Activated CD4-positive, CD25-positive, alpha-beta regulatory T cell treated with anti-CD3 and anti-CD28 coated beads, Interleukin-2, amount 50 U/mL, for 72 hours (primary cell): ENCODE measurements at regions not wholly inside any gene's neighbourhood (a gene's known extent, or its start where the extent isn't known, plus 50 kb on each side); places are given as distances from the start of the nearest gene placed in this dataset.

Experiments
- DNase-seq: peaks from one replicate; pipeline ENCODE4 v3.0.0; 2021

DNA sequence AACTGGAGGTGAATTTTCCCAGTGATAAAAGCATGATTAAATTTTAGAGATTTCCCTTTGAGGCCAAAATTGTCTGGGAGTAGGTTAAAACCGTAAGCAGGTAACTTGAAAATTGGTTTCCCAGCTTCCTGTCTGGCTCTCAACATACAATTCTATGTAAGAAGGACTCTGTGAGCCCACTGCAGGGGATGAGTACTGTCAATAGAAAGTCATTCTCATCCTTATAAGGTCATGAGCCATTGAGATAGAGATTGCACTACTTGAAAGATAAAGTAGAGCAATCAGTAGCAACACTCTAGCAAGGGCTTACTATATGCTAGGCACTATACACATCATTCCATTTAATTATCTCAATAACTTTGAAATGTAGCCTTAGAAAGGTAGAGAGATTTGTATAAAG lies 225.6 kb upstream of the HMGA2 start:
- DNase-seq: no peak

DNA sequence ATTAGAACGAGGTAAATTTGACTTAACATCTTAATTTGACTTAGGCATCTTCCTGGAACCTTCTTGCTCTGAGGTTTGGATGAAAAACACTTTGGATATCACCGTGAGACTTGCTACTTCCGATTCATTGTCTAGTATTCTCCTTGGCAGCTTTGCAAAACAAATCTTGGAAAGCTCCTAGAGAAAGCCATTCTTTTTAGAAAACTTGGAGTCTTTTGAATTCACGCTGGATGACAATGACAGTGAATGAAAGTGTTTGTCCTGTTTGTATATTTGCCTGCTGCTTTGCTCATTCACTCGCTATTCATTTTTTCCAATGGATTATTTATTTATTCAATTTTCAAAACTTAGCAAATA lies 222.1 kb upstream of the HMGA2 start:
- DNase-seq: no peak

- DNase-seq: no peak
Measured at GRCh38 chr12:65602610-65603295, 221.5 kb upstream of the HMGA2 start.

GRCh38 chr12:65603438-65604351 lies 220.6 kb upstream of the HMGA2 start:
- no peak for DNase-seq

DNA sequence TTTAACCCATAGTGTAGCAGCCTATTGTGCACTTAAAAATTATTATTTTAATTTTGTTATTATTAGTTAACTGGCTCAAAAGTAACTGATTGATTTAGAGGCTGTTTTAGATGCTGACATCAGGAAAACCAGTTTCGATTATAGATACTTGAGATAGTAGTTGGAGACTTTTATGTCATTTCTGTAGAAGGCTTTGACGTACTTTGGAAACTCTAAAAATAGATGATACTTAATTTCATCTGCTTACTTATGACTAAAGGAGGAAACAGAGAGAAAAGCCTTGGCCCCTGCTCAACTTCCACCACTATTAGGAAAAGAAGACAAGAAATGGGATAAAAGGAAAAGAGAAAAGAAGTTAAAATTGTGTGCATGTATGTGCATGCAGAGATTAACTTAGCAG lies 219.3 kb upstream of the HMGA2 start:
- no peak for DNase-seq

DNA sequence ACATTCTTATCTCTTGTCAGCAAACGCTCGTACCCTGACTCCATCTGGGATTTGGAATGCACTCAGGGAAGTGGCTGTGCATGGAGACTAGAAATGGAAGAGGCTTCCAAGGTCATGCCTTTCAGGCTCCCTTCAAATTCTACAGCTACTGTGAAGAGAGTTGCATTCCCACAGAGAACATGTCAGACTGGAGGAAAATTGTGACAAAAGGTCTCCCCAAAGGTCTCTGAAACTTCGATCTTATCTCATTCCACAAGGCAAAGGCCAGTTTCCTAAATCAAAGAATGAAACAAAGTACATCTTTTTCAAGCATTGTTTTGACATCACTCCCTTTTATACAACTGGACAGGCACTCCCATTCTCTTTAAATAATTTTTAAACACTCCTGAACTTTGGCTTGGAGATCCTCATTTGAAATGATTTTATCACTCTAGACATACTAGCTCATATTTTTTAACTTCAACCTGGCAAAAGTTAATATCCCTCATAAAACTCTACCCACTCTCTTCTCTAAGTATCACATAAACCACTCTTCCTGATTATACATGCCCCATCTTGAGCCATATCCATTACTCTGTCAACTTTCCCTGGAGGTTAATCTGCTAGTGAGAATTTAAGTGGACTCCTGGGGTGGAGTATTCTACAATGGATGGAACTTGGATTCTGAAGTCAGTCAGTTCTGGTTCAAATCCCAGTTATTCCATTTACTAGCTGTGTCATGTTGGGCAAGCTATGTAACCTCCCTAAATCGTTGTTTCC lies 218.1 kb upstream of the HMGA2 start:
- no peak for DNase-seq

GRCh38 chr12:65607401-65607841 lies 216.9 kb upstream of the HMGA2 start:
- no peak for DNase-seq

DNA sequence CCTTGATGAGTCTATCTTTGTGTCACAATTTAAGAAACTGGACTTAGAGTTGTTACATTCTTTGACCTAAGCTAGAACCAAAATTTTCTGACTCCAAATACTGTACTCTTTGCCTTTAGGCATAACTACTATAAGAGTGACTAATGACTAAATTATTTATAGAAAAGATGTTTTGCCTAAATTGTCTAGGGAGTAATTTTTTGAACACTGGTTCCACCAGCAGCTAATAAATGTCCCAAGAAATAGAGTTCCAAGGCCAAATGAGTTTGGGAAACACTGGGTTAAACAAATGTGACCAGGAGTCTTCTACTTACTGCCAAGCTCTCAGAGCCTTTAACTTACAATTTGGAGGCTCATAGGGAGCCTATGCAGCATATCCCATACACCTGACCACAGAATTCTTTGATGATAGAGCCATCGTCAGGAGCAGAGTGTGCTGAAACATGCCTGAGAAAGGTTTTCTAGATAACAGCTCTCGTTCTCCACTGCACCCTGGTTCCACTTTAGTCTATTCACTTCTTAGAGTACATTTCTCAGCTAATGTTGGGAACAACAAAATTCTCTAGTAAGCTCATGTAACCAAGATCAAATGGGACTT lies 215.9 kb upstream of the HMGA2 start:
- no peak for DNase-seq

GRCh38 chr12:65609359-65609771 lies 214.9 kb upstream of the HMGA2 start:
- DNase-seq: no peak

GRCh38 chr12:65611396-65611795 lies 212.9 kb upstream of the HMGA2 start:
- DNase-seq: no peak

DNA sequence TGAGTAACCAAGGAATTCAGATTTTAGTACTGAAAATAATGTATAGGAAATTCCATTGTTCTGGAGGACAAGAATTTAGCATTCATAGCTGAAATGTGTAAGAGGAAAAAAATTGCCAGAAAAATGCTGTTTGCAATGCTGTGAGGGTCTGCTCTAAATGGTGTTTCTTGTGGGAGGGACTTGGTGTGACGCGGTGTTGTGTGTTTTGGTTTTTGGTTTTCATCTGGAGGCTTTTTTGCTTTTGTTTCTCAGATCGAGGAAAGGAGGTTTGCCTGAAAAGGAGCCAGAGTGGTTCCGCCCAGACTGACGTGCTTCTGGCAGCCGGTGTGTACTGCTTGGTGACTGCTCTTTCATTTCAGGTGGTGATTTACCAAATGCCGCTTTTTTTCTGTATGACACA lies 211.8 kb upstream of the HMGA2 start:
- no peak for DNase-seq

GRCh38 chr12:65613692-65614091 lies 210.6 kb upstream of the HMGA2 start:
- no peak for DNase-seq

DNA sequence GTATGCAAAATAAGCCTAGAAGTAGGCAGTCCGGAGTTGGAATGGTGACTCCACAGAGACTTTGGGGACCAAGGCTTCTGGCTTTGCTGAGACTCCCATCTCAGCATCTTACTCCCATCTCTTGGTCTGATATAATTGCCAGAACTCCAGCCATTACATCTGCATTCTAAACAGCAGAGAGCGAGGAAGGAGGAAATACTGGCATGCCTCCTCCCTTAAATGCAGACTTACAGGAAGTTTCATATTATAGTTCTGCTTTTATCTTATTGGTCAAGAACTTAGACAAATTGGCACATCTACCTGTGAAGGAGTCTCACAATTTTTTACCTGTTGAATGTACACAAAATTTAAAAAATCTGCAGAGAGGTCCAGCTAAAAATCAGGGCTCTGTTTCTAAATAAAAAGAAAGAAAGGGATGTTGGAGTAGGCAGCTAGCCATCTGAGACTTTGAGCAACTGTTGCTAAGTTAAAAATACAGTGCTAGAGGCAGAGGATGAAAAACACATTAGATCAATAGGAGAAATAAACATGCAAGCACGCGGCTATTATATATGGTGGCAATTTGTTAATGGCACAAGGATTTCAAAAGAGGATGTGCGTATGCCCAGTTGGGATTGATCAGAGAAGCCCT lies 209.9 kb upstream of the HMGA2 start:
- no peak for DNase-seq

GRCh38 chr12:65615118-65615517 lies 209.2 kb upstream of the HMGA2 start:
- DNase-seq: no peak

- DNase-seq: no peak
Measured at GRCh38 chr12:65616022-65616421, 208.3 kb upstream of the HMGA2 start.

DNA sequence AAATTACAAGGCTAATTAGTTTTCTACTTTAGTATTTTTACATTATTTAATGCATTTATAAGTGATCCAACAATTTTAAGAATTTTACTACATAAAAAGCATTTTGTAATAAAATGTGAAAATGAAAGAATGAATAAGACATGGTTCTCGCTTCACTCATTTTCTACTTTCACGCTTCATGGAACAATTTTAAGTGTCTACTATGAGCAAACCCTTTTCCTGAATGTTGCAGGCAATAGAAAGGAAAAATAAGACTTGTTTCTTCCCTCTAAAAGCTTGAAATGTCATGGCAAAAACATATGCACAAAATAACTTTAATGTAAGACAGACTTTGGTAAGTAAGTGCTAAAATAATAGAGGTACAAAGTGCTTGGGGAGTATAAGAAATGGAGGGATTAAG lies 205.7 kb upstream of the HMGA2 start:
- DNase-seq: no peak

GRCh38 chr12:65619018-65619417 lies 205.3 kb upstream of the HMGA2 start:
- DNase-seq: no peak

- DNase-seq: no peak
Measured at GRCh38 chr12:65620046-65620445, 204.2 kb upstream of the HMGA2 start.

DNA sequence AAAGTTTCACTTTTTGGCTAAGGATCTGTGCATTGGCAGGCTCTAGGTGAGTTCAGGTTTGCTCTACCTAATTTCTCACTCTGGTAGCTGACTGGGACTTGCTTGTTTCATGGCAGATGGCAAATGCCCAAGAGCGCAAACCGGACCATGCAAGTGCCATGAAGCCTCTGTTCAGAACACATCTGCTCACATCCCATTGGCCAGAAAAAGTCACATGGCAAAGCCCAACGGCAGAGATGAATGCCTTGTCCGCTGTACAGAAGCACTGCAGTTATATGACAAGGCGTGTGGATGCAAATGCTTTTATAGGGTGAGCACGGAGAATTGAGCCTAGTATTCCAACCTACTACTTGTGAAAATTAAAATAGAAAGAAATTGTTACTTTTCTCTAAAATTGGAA lies 202.2 kb upstream of the HMGA2 start:
- no peak for DNase-seq

DNA sequence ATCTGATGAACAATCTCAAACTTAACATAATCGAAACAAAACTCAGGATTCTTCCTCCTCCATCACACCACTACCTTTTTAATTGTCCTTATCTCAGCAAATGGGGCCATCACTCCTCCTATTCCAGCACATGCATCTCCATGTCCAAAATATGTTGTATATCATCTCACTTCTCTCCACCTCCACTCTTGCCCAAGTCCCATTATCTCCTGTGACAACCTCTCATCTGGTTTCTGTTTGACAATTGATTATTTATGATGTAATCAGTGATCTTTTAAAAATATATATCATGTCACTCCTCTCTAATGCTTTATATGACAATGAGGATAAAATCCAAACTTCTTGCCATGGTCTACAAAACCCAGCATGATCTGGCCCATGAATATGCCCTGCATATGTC lies 200.8 kb upstream of the HMGA2 start:
- DNase-seq: no peak

GRCh38 chr12:65624554-65625086 lies 199.7 kb upstream of the HMGA2 start:
- no peak for DNase-seq

DNA sequence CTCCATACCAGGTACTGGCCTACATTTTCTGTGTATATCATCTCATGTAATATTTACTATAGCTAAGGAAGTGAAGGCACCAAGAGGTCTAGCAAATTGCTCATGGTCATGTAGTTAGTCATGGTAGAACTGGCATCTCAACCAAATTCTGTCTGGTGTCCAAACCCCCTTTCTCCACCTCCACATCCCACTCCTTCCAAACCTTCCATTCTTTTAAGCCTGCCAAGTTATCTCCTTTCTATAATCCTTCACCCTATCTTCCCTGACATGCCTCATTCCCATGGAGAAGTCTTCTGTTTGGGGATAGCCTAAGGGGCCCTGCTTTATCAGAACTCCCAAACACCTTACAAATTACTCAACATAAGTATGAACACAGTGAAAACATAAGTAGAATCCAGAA lies 196.2 kb upstream of the HMGA2 start:
- DNase-seq: no peak

DNA sequence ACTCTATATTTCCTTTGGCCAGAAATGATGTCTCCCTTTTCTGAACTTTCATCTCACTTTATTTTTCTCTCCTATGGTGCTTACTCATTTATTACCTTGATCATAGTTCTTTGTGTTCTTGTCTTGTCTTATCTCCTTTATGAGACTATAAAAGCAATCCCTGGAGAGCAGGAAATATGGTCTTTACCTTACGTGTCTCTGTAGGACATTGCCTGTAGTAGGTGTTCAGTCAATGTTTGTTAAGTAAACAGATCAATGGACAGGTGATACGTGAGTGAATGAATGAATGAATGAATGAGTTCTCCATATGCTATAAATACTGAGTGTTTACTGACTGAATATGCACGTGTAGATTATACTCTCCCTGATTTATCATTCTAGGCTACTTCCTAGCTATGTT lies 193.7 kb upstream of the HMGA2 start:
- DNase-seq: no peak
